GM10248 (cell line): ENCODE measurements at regions not wholly inside any gene's neighbourhood (a gene's known extent, or its start where the extent isn't known, plus 50 kb on each side); places are given as distances from the start of the nearest gene placed in this dataset.

ENCODE experiments used
- CTCF ChIA-PET: fragments of 300-600 bp; sonication (Branson Sonifier 250); formaldehyde crosslinking; extraction: SDS; loops from one replicate; lab custom pipeline; 2021; ENCODE audit warnings: antibody characterized with exemption; lab: Yijun Ruan, JAX
- POLR2A ChIA-PET: fragments of 350-650 bp; sonication (Branson Sonifier 250); formaldehyde crosslinking; extraction: SDS; loops from one replicate; lab custom pipeline; 2020; ENCODE audit warnings: antibody characterized with exemption; lab: Yijun Ruan, JAX
- DNase-seq: peaks from one replicate; pipeline ENCODE4 v3.0.0; 2012; ENCODE audit errors: extremely low spot score
- TF ChIP-seq, protein P1 (sequence below): IDR thresholded peaks from 2 replicates; pipeline ENCODE4 v1.5.1; 2012; ENCODE audit warnings: mild to moderate bottlenecking, low read depth; ENCODE audit errors: extremely low read depth, missing control alignments, control extremely low read depth

DNA sequence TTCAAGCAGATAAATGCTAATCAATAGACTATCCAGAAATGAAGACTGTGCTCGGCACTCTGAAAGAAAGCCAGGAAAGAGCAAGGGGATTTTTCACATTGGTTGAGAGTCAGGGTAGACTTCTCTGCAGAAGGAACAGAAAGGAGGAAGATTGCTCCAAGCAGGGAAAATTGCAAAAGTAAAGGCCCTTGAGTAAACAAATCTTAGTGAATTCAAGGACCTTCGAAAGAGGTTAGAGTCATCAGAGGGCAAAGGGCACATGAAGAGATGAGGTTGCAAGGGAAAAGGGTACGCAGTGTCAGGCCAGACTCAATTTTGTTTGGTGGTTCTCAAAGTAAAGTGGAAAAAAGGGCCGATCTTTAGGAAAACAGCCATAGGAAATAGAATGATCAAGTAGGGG, 157.6 kb upstream of the RAI14 start:
- TF ChIP-seq, protein P1, sequence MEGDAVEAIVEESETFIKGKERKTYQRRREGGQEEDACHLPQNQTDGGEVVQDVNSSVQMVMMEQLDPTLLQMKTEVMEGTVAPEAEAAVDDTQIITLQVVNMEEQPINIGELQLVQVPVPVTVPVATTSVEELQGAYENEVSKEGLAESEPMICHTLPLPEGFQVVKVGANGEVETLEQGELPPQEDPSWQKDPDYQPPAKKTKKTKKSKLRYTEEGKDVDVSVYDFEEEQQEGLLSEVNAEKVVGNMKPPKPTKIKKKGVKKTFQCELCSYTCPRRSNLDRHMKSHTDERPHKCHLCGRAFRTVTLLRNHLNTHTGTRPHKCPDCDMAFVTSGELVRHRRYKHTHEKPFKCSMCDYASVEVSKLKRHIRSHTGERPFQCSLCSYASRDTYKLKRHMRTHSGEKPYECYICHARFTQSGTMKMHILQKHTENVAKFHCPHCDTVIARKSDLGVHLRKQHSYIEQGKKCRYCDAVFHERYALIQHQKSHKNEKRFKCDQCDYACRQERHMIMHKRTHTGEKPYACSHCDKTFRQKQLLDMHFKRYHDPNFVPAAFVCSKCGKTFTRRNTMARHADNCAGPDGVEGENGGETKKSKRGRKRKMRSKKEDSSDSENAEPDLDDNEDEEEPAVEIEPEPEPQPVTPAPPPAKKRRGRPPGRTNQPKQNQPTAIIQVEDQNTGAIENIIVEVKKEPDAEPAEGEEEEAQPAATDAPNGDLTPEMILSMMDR = no peak
- no peak for DNase-seq
- ChIA-PET POLR2A (no interaction called here), CTCF (interaction anchor here (0.7 to 6.9 kb wide), 7 partner anchors 10 to 504 kb away, joined by 3 to 70 read pairs (median 5); no protein-coding TSS in a partner anchor)

DNA sequence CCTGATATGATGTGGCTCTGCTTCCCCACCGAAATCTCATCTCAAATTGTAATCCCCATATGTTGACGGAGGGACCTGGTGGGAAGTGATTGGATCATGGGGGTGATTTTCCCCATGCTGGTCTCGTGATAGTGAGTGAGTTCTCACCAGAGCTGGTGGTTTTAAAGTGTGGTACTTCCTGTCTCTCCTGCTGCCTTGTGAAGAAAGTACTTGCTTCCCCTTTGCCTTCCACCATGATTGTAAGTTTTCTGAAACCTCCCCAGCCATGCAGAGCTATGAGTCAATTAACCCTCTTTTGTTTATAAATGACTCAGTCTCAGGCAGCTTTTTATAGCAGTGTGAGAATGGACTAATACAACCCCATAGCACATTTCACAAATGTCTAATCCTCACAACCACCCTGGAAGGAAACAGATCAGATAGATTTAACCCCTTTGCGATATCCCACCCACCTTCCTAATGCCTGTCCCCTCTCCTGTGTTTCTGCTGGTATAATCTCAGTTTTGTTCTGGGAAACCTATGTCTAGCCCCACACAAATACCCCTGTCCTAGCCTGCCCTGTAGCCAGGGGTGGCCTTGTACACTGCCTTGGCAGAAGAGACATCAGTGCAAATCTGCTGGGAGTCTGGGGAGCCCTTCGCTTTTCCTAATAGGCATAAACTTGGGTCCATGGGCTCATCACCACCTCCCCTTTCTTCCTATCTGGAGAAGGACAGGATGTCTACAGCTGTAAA, 157.0 kb upstream of the RAI14 start:
- TF ChIP-seq, protein P1 = no peak
- DNase-seq = peak; percentile 37
- ChIA-PET POLR2A (interaction anchor here (0.6 kb wide), 1 partner anchor 13 kb away, joined by 5 read pairs; no protein-coding TSS in a partner anchor), CTCF (interaction anchor here (0.7 to 6.9 kb wide), 7 partner anchors 9 to 504 kb away, joined by 3 to 70 read pairs (median 5); no protein-coding TSS in a partner anchor)

DNA sequence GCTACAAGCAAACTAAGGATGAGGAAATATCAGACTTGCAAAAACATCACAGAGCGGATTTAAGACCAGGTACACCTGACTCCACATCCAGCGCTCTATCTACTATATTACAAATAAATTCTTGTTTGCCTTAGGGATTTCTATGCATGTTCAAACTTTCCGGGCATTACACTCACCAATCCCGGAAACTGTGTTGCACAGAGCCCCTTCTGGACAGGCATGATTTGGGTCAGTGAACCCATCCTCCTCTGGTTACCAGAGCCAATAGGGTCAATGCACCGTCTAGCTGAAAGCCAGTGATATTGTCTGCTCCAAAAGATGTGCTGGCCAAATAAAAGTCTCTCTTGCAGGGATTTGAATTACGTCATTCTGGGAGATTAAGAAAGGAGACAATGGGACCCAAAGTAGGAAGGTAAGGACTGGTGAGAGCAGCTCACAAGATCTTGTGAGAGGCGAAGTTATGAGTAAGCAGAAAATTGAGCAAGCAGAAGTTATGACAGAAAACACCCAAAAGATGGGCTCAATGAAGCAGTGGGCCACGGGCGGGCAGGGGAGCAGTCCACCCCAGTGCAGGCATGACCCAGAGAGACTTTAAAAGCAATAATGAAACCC, 155.8 kb upstream of the RAI14 start:
- no peak for DNase-seq
- ChIA-PET POLR2A (no interaction called here), CTCF (interaction anchor here (0.6 to 3.0 kb wide), 10 partner anchors 11 to 430 kb away, joined by 3 to 14 read pairs (median 6); no protein-coding TSS in a partner anchor)
- TF ChIP-seq, protein P1 = no peak

DNA sequence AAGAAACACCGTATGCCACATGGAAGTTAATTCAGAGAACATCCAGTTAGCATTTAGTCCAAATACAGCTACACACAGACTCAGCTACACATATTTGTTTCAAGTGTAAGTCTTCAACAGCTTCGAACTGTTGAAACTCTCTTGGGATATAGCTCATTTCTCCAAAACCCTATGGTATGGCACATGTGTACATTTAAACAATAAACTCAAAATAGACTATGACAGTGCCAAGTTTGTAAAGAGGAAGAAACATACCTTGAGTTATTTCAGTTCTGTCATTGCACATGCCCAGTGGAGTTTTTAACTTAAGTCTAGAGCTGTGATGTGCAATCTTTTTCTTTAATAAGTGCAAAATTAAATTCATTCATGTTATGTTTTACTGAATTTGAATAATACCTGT, 155.1 kb upstream of the RAI14 start:
- TF ChIP-seq, protein P1 = no peak
- ChIA-PET POLR2A (no interaction called here), CTCF (interaction anchor here (0.8 to 3.0 kb wide), 8 partner anchors 12 to 398 kb away, joined by 3 to 14 read pairs (median 6); no protein-coding TSS in a partner anchor)
- no peak for DNase-seq

DNA sequence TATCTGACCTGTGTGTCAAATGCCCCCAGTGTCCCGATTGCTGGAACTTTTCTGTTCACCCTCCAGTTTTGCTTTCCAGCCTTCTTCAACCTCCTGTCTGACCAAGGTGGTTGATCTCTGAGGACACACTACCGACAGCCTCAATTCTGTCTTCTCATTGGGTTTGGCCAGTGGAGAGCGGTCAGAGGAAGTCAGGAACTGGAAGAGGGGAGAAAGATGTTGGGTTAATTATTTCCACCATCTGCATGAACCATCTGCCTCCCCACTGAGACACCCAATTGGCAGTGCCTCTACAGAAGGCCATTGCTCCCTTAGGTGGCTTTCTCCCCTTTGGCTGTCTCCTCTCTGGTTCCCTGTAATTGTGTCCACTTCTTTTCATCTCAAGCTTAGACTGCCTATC, 154.3 kb upstream of the RAI14 start:
- TF ChIP-seq, protein P1 = no peak
- no peak for DNase-seq
- ChIA-PET POLR2A (no interaction called here), CTCF (interaction anchor here (1.4 to 3.0 kb wide), 4 partner anchors 16 to 396 kb away, joined by 3 to 15 read pairs (median 12); no protein-coding TSS in a partner anchor)

DNA sequence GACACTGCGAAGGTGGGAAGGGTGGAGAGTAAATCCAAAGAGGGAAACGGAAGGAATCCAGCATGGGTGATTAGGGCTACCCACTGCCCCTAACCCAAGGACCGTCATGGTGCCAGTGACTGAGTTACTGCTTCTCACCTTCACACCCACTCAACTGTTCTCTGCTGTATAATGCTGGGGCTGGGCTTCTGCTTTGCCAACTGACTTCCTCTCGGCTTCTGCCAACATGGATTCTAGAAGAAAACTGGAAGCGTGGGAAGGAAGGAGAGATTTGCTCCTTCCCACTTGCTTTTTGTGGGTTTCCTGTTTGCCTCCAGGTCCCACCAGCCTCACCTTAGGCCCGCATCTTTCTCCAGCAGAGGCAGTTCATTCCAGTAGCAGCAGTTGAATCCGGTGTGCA, 153.5 kb upstream of the RAI14 start:
- TF ChIP-seq, protein P1 = no peak
- DNase-seq = no peak
- CTCF ChIA-PET = interaction anchor here (0.9 to 3.0 kb wide), 6 partner anchors 17 to 396 kb away, joined by 3 to 15 read pairs (median 9); no protein-coding TSS in a partner anchor
- POLR2A ChIA-PET = no interaction called here
